Stimulated activated CD8-positive, alpha-beta memory T cell treated with anti-CD3 and anti-CD28 coated beads, Interleukin-15, amount 100 ng/mL, for 1 hour (primary cell): ENCODE measurements at regions not wholly inside any gene's neighbourhood (a gene's known extent, or its start where the extent isn't known, plus 50 kb on each side); places are given as distances from the start of the nearest gene placed in this dataset.
"Not testable (repeated sequence)": the region's sequence is repeated elsewhere in the genome, so short reads cannot be mapped to it uniquely, and the experiment has no call there.

Experiments
- DNase-seq: peaks from one replicate; pipeline ENCODE4 v3.0.0-alpha.2; 2020; ENCODE audit warnings: low read depth

DNA sequence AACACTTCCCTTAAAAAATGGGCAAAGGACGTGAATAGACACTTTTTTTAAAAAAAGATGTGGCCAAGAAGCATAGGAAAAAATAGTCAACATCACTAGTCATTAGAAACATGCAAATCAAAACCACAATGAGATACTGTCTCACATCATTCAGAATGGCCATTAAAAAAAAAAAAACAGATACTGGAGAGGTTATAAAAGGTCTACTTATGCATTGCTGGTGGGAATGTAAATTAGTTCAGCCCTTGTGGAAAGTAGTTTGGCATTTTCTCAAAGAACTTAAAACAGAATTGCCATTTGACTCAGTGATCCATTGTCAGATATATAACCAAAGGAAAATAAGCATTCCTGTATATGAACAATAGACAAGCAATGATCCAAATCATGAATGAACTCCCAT lies 352.8 kb upstream of the EPHA5 start:
- no peak for DNase-seq

DNA sequence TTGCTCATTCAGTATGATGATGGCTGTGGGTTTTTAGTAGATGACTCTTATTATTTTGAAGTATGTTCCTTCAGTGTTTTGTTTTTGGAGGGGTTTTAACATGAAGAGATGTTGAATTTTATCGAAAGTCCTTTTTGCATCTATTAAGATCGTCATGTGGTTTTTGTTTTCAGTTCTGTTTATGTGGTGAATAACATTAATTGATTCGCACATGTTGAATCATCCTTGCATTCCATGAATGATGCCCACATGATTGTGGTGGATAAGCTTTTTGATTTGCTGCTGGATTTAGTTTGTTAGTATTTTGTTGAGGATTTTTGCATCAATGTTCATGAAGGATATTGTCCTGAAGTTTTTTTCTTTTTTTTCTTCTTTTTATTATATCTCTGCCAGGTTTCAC lies 347.4 kb upstream of the EPHA5 start:
- DNase-seq, result no peak

DNA sequence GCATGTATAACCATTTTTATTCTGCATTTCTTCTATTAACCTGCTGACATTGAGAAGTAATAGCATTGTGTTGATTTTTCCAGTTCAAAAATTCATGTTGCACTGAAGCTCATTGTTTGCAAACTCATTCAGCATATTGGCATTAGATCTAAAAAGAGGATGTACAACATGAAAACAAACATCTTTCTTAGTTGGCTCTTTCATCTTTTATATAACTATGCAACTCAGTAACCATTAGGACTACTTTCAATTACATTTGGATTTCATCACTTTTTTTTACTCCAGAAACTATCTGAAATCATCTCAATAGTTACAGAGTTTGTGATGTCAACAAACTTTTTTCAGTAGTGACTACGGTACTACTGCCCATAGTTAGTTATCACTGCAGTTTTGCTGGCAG lies 346.0 kb upstream of the EPHA5 start:
- no peak for DNase-seq

DNA sequence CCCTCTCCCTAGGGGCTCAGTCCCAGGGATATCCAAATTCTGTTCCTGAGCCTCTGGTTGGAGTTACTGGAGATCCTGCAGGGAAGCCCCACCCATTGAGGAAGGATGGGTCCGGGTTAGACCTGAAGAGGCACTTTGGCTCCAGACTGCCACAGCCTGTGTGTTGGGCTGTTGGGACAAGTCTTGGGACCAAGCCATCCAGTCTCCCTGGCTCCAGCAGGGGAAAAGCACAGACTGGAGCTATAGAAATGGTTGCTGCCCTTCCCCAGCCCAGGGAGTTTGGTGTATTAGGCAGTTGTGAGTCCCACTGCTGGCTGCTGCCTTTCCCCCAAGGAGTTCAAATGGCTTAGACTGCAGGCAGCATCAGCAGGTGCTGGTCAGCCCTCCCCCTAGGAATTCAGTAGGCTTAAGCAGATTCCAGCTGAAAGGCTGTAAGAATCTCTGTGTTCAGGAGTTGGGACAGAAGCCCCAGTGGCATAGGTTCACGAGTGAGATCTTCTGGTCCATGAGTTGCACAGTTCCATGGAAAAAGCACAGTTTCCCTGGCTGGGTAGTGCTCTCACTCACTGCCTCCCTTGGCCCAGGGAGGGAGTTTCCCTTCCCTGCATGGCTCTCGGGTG lies 344.0 kb upstream of the EPHA5 start:
- DNase-seq, result no peak

DNA sequence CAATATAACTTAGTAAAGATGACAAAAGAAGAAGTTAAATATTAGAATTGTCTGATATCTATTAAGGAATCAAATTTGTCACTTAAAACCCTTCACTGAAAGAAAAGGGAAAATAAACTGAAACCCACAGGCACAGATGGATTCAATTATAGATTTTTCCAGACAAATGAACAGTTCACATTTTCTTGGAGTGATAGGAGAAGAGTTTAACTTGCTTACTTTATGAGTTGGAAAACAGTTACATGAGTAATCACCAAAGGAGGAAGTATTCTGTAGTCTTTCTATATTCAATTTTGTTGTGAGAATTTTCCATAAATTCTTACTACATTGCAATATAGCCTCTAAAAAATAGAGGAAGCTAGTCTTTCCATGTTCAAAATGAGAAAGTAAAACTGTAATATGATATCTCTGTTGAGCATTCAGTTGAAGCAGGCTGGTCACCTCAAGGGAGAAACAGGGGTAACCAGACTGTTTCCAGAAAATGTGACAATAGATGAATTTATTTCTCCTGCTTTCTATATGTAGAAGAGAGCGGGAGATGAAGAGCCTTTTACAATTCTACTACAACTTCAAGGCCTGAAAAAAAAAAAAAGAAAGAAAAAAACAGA lies 330.3 kb upstream of the EPHA5 start:
- no peak for DNase-seq

DNA sequence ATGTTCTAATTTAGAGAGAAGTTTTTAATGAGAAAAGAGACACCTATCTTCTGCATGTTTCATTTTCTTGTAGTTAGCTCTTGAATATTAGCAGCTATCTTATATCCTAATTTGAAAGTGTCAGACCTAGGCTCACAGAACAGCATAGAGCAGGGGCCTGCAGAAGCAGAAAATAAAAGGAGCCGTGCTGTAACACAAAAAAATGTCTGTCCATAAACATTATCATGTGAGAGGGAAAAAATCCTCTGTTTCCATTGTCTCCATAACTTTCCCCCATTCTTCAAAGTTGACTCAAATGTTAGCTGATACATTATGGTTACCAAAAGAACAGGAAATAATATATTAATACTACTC lies 329.2 kb upstream of the EPHA5 start:
- no peak for DNase-seq

DNA sequence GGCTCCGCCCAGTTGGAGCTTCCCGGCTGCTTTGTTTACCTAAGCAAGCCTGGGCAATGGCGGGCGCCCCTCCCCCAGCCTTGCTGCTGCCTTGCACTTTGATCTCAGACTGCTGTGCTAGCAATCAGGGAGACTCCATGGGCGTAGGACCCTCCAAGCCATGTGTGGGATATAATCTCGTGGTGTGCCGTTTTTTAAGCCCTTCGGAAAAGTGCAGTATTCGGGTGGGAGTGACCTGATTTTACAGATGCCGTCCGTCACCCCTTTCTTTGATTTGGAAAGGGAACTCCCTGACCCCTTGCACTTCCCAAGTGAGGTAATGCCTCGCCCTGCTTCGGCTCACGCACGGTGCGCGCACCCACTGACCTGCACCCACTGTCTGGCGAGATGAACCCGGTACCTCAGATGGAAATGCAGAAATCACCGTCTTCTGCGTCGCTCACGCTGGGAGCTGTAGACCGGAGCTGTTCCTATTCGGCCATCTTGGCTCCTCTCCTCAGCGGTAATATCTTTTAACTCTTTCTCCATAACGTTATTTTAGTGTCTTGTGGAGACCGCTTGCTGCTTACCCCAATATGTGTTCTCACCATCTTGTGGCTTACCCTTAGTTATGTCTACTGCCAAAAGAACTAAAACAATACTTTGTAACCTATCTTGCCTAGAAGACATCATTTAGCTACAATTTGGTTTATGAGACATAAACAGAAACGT lies 328.7 kb upstream of the EPHA5 start:
- not testable (repeated sequence) for DNase-seq

DNA sequence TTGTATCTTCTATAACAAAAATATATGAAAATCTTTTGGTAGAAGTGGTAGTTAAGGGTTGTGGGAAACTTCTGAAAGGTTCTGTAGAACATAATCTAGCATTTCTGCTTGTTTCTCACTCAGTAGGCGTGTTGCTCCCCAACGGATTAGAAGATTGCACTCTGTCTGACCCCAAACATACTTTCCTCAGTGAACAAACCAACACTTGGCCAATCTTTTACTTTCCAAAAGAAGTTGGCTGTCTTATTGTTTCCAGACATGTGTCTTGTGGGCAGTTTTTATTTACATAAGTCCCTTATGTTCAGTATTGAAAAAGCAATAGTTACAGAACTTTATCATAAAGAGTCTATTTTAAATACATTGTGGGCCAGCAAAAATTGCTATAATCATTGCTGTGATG lies 312.8 kb upstream of the EPHA5 start:
- DNase-seq, result no peak

DNA sequence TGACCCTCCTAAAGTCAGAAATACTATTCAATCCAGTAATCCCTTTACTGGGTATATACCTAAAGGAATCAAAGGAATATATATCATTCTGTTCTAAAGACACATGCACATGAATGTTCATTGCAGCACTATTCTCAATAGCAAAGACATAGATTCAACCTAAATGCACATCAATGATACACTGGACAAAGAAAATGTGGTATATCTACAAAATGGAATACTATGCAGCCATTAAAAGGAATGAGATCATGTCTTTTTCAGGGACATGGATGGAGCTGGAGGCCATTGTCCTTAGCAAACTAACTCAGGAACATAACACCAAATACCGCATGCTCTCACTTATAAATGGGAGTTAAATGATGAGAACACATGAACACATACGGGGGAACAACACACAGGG lies 306.0 kb upstream of the EPHA5 start:
- DNase-seq, result no peak

DNA sequence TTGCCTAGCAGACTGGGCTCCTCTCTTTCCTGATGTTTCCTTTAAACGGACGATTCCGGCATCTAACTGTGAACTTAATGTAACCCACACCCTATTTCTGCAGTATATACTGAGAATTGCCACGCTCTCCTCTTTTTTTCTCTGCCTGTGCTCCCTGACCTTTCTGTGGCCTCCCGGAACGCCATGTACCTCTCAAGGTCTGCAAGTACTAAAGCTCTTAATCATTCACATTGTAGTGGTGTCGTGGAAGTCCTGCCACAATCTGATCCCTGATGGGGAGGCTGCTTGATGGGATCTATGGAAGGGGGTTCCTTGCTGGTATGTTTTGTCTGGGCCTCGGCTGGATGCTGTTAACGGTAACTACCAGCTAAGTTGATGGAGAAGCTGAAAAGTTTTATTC lies 302.9 kb upstream of the EPHA5 start:
- no peak for DNase-seq

DNA sequence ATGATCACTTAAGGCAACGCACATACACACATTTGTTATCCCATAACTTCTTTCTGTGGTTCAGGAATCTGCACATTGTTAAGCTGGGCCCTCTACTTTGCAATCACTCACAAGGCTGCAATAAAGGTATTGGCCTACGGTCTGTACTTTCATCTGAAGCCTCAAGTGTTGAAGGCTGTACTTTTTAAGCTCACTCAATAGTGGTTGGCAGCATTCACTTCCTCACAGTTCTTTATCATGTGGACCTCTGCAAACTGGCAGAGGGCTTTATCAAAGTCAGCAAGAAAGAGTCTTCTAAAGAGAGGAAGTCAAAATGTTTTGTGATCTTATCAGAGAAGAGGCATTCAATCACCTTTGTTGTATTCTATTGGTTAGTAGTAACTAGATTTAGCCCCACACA lies 301.4 kb upstream of the EPHA5 start:
- no peak for DNase-seq

DNA sequence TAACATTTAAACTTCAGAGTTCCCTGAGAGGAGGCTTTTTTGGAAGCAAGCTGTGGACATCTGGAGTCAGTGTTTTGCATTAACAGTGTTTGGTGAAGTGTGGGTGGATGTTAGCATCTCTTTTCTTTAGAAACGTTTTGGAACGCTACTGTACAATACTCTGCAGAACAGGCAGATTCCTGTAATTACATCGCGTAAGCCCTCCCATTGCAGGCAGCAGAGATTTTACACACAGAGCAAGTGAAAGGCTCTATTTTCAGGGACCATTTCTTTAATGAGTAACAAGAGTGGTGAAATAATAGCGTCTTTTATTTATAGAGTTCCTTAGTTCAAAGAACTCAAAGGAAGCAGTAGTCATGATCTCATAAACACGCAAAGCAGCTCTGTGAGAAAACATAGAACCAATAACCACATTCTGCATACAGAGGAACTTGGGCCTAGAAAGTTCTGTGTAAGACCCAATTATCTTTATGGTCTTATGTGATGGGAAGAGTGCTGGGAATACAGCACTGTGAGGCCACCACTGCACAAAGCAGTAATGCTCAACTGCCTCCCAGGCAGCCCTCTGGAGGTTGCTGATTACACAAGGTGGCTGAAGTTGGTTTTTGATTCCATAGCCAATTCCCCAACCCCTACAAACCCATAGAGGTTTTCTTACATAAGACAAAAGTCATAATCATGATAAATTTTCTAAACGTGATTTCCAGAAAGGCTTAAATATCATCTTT lies 298.7 kb upstream of the EPHA5 start:
- DNase-seq, result no peak

DNA sequence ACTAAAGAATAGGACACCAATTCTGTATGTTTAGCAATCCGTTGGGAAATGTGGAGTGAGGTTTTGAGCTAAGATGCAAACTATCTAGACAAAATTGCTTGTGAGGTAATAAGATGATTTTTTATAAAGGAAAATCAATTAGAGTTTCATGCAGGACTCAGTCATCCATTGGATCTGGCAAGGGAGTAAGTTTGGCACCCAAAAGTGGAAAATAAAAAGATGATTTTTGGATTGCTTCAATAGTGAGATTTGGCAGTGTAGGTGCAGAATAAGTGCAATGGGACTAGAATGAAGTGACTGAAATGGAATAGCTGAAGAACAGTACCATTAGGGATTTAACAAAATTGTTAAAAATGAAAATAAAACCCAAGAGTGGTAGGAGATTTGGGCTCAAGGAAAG lies 290.5 kb upstream of the EPHA5 start:
- no peak for DNase-seq

DNA sequence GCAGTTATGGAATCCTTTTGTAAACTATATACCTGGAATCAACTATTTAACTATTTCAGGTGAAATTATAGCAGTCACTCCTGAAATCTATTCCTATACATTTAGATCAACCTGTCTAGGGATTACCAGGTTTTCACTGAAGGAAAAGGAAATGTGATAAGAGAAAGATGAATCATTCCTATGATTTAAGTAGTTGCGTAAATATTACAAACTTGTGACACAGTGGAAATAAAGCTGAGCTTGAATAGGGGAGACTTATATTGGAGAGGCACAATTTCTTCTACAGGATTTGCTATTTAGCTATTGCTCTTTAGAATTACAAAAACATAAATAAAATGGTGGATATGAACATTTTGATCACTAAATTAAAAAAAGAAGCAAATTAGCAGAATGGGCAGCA lies 284.1 kb upstream of the EPHA5 start:
- DNase-seq, result no peak

DNA sequence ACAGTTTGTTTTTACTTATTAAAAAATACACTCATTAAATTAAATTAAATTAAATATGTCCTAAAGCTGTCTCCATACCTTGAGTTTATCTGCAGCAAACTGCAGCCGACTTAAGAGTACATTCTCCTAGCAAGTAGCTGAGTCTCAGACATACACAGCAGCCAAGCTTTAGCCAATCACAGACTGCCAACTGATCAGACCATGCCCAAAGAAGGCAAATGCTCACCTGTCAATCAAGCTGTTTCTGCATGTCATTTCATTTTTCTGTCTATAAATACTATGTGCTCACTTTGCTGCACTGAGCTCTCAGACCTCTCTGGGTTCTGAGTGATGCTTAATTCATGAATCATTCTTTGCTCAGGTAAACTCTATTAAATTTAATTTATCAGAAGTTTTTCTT lies 280.9 kb upstream of the EPHA5 start:
- no peak for DNase-seq

DNA sequence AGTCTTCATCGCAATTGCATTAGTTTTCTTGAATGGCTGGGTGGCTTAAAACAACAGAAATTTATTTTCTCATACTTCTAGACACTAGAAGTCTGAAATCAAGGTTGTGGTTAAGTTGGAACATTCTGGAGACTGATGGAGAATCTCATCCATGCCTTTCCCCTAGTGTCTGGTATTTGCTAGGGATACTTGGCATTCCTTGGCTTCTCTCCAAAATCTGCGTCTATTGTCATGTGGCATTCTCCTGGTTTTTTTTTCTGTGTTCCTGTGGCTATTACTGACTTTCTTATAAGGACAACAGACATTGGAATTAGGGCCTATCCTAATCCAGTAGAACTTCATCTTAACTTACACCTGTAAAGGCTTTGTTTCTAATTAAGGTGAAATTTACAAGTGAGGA lies 272.8 kb upstream of the EPHA5 start:
- DNase-seq, result no peak

DNA sequence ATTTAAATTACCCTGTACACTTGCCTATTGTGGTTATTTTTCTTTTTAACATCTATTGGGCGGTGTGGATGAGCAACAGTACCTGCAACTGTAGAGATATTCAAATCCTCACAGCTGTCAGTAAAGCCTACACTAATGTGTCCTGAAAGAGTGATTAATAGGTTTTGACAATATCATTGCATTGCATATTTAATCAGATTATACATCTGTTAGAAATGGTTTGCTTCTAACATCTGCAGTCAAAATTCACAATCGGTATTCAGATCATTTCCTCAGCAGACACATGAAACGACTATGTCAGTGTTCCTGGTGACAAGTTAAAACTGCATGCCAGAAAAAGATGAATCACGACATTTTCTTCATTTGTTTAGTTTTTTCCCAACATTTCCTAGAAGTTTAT lies 254.6 kb upstream of the EPHA5 start:
- no peak for DNase-seq

DNA sequence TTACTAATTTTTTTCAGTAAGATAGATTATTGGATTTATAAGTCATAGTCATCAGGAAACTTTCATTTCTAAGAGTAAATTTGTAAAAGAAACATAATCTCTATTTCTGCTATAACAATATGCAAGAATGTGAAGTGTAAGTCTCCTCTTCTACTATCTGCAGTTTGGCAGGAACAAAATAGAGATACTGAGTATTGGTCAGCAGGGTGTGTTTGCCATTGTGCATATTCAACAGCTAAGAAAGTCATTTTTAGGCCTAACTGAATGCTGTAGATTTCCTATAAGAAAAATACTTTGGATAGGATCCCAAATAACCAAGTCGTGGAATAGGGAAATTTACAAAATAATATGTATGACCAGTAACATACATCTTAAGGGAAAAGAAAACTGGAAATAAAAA lies 253.3 kb upstream of the EPHA5 start:
- no peak for DNase-seq

DNA sequence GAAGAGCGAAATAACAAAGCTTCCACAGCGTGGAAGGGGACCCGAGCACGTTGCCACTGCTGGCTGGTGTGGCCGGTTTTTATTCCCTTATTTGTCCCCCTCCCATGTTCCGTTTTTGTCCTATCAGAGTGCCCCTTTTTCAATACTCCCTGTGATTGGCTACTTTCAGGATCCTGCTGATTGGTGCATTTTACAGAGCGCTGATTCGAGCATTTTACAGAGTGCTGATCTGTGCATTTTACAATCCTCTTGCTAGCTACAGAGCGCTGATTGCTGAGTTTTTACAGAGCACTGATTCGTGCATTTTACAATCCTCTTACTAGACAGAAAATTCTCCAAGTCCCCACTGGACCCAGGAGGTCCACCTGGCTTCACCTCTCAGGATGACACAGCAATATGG lies 250.9 kb upstream of the EPHA5 start:
- DNase-seq, result no peak

DNA sequence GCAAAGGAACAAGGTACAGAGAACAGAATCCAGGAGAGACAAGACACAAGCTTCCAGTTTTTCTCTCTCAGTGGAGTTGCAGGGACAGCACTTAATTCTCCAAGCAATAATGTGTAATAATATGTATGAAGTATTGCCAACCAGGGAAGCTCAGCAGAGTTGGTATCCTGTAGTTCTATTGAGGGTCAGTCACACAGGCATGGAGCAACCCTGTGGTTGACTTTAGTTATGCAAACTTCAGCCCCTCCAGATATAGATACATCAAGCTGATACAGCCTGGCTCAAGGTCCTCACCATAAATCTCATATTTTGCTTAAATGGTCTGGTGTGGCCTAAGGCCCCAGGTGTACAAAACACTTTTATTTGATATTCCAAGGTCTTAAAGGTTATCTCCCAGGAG lies 248.6 kb upstream of the EPHA5 start:
- no peak for DNase-seq

DNA sequence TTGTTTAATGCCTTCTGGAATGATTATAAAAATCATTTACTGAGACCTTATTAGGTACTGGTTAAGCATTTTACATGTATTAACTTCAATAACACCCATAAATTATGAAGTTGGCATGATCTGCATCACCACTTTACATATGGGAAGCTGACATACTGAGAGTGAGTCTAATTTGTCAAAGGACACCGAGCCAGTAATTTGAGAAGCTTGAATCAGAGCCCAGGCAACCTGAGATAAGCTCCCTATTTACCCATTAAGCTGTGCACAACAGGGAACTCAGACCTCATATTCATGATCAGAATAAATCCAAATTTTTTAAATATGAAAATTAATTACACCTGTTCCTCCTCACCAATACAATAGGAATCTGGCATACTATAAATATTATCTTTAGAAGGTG lies 247.9 kb upstream of the EPHA5 start:
- no peak for DNase-seq

DNA sequence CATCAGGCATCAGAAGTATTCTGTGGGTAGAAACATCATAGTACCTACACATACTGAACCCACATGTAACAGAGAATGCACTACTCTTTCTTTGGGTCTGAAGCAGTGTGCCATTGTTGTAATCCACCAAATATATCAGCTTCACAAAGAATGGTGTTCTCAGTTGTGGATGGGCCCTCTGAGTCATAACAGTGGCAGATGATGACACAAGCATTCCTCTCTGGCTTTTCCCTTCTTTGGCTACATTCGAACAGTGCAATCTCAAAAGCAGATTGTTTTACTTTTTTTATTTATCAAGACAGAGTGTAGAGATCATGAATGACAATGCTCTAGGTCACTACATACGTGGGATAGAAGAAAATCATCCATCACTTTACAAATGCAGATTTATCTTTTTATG lies 247.2 kb upstream of the EPHA5 start:
- DNase-seq, result no peak

DNA sequence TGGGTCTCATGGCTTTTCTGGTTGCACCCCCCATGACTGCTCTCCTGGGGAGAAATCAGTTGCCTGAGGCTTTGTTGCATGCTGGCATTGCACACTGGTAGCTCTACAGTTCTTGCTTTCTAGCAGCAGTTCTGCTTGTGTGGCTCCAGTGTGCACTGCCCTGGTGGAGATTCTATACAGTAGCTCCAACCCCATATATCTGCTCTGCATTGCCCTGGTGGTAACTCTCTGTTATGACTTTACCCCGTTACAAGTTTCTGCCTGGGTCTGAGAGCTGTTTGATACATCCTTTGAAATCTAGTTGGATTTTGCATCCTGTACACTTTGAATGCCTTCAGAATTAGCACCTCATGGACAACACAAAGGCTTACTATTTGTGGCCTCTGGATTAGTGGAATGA lies 241.4 kb upstream of the EPHA5 start:
- DNase-seq, result no peak
